ENCODE measurements at regions not wholly inside any gene's neighbourhood (a gene's known extent, or its start where the extent isn't known, plus 50 kb on each side); places are given as distances from the start of the nearest gene placed in this dataset.
A peak's percentile ranks its signal among the peaks of the same experiment; 100 is the strongest.
"Not testable (repeated sequence)": the region's sequence is repeated elsewhere in the genome, so short reads cannot be mapped to it uniquely, and the experiment has no call there.

- no peaks in the 10 kb centered on the region for H3K9me3 ChIP-seq
- no peak overlapping the region for H3K4me3 ChIP-seq
- no peaks in the 10 kb centered on the region for H3K36me3 ChIP-seq
- H3K27me3 ChIP-seq, result no peaks in the 10 kb centered on the region
- no peak for DNase-seq
These were observed 52.3 kb downstream of the MRPL57 start for GRCh38 chr13:21228738-21229137.

GRCh38 chr13:21229241-21230024 lies 53.0 kb downstream of the MRPL57 start:
- no peak for DNase-seq
- Histone ChIP-seq H3K27me3 (no peaks in the 10 kb centered on the region), H3K36me3 (no peaks in the 10 kb centered on the region), H3K9me3 (no peaks in the 10 kb centered on the region), H3K4me3 (no peak overlapping the region)

- no peak overlapping the region for H3K4me3 ChIP-seq
- no peaks in the 10 kb centered on the region for H3K9me3 ChIP-seq
- DNase-seq, result no peak
- H3K36me3 ChIP-seq, result no peaks in the 10 kb centered on the region
- H3K27me3 ChIP-seq, result no peaks in the 10 kb centered on the region
These were observed 54.1 kb downstream of the MRPL57 start for GRCh38 chr13:21230516-21230915.

- no peak for DNase-seq
These were observed 55.0 kb downstream of the MRPL57 start for GRCh38 chr13:21231426-21231940.

GRCh38 chr13:21232196-21232595 lies 55.7 kb downstream of the MRPL57 start:
- Histone ChIP-seq H3K9me3 (no peaks in the 10 kb centered on the region), H3K36me3 (no peaks in the 10 kb centered on the region), H3K4me3 (peak overlapping the region; percentile 48), H3K27me3 (no peaks in the 10 kb centered on the region)
- peak; percentile 49 for DNase-seq

More at GRCh38 chr13:21231426-21231940, 55.0 kb downstream of the MRPL57 start:
- no peak overlapping the region for H3K4me3 ChIP-seq
- H3K36me3 ChIP-seq, result no peaks in the 10 kb centered on the region
- H3K9me3 ChIP-seq, result no peaks in the 10 kb centered on the region
- H3K27me3 ChIP-seq, result no peaks in the 10 kb centered on the region

GRCh38 chr13:21232599-21232998 lies 56.1 kb downstream of the MRPL57 start:
- no peaks in the 10 kb centered on the region for H3K36me3 ChIP-seq
- H3K4me3 ChIP-seq, result peak overlapping the region; percentile 48
- no peaks in the 10 kb centered on the region for H3K27me3 ChIP-seq
- H3K9me3 ChIP-seq, result no peaks in the 10 kb centered on the region
- no peak for DNase-seq

GRCh38 chr13:21233086-21233485 lies 56.6 kb downstream of the MRPL57 start:
- no peaks in the 10 kb centered on the region for H3K27me3 ChIP-seq
- H3K36me3 ChIP-seq, result no peaks in the 10 kb centered on the region
- DNase-seq, result no peak
- no peaks in the 10 kb centered on the region for H3K9me3 ChIP-seq
- peak overlapping the region; percentile 48 for H3K4me3 ChIP-seq

- no peak overlapping the region for H3K4me3 ChIP-seq
- DNase-seq, result peak; percentile 11
- no peaks in the 10 kb centered on the region for H3K36me3 ChIP-seq
- H3K27me3 ChIP-seq, result no peaks in the 10 kb centered on the region
- H3K9me3 ChIP-seq, result no peaks in the 10 kb centered on the region
These were observed 58.1 kb downstream of the MRPL57 start for GRCh38 chr13:21234526-21234925.

GRCh38 chr13:21235174-21235573 lies 58.7 kb downstream of the MRPL57 start:
- H3K4me3 ChIP-seq, result no peak overlapping the region
- DNase-seq, result no peak
- H3K36me3 ChIP-seq, result no peaks in the 10 kb centered on the region
- H3K9me3 ChIP-seq, result no peaks in the 10 kb centered on the region
- no peaks in the 10 kb centered on the region for H3K27me3 ChIP-seq

GRCh38 chr13:21237081-21237480 lies 60.6 kb downstream of the MRPL57 start:
- DNase-seq, result no peak
- Histone ChIP-seq H3K36me3 (no peaks in the 10 kb centered on the region), H3K27me3 (no peaks in the 10 kb centered on the region), H3K4me3 (no peak overlapping the region), H3K9me3 (no peaks in the 10 kb centered on the region)

- DNase-seq, result no peak
- Histone ChIP-seq H3K36me3 (no peaks in the 10 kb centered on the region), H3K9me3 (no peaks in the 10 kb centered on the region), H3K27me3 (no peaks in the 10 kb centered on the region), H3K4me3 (no peak overlapping the region)
These were observed 61.8 kb downstream of the MRPL57 start for GRCh38 chr13:21238267-21238666.

- H3K36me3 ChIP-seq, result no peaks in the 10 kb centered on the region
- H3K9me3 ChIP-seq, result no peaks in the 10 kb centered on the region
- no peak overlapping the region for H3K4me3 ChIP-seq
- peak; percentile 49 for DNase-seq
- no peaks in the 10 kb centered on the region for H3K27me3 ChIP-seq
These were observed 64.1 kb downstream of the MRPL57 start for GRCh38 chr13:21240586-21240985.

- Histone ChIP-seq H3K36me3 (no peaks in the 10 kb centered on the region), H3K4me3 (no peak overlapping the region), H3K27me3 (no peaks in the 10 kb centered on the region), H3K9me3 (no peaks in the 10 kb centered on the region)
- DNase-seq, result no peak
These were observed 65.8 kb downstream of the MRPL57 start for GRCh38 chr13:21242236-21242635.

GRCh38 chr13:21243045-21243897 lies 66.8 kb downstream of the MRPL57 start:
- H3K27me3 ChIP-seq, result no peaks in the 10 kb centered on the region
- no peak overlapping the region for H3K4me3 ChIP-seq
- H3K36me3 ChIP-seq, result no peaks in the 10 kb centered on the region
- H3K9me3 ChIP-seq, result no peaks in the 10 kb centered on the region
- no peak for DNase-seq

GRCh38 chr13:21243898-21244184 lies 67.4 kb downstream of the MRPL57 start:
- H3K4me3 ChIP-seq, H3K9me3 ChIP-seq, H3K36me3 ChIP-seq, H3K27me3 ChIP-seq, DNase-seq: not testable (repeated sequence)

- DNase-seq, result no peak
- Histone ChIP-seq H3K36me3 (no peaks in the 10 kb centered on the region), H3K27me3 (no peaks in the 10 kb centered on the region), H3K9me3 (no peaks in the 10 kb centered on the region), H3K4me3 (no peak overlapping the region)
These were observed 70.4 kb downstream of the MRPL57 start for GRCh38 chr13:21246761-21247452.

GRCh38 chr13:21256351-21256761 lies 79.9 kb downstream of the MRPL57 start:
- Histone ChIP-seq H3K4me3 (no peak overlapping the region), H3K27me3 (peaks cover 10% of the 10 kb centered on the region), H3K36me3 (no peaks in the 10 kb centered on the region), H3K9me3 (no peaks in the 10 kb centered on the region)
- no peak for DNase-seq

Data from MG63 (cell line).